Myocyte (in vitro differentiated cells): ENCODE measurements at regions not wholly inside any gene's neighbourhood (a gene's known extent, or its start where the extent isn't known, plus 50 kb on each side); places are given as distances from the start of the nearest gene placed in this dataset.
"Not testable (repeated sequence)": the region's sequence is repeated elsewhere in the genome, so short reads cannot be mapped to it uniquely, and the experiment has no call there.

ENCODE experiments used
- DNase-seq: peaks from one replicate; pipeline ENCODE4 v3.0.0-alpha.2; 2012; ENCODE audit warnings: low read depth

DNA sequence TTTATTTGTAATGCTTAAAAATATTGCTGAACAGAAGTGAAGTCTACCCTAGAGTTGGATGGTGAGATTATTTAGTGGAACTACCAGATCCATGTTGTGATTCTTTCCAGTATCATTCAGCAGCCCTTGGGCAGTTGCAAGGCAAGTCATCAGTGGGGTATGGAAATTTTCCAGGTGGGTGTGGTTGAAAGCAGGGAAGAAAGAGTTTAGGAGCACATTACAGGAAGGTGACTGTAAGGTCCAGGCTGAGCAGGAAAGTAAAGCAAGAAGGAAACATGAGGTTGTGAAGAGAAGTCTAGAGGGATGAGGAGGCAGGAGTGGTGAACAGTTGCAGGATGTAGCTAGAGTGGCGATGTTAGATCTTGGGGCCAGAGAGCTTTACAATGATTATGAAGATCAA lies 178.0 kb upstream of the ROPN1B start:
- DNase-seq, result not testable (repeated sequence)

- not testable (repeated sequence) for DNase-seq
These were observed 159.0 kb upstream of the ROPN1B start for GRCh38 chr3:125810010-125810409.

- DNase-seq, result peak; percentile 43
These were observed 146.8 kb upstream of the ROPN1B start for GRCh38 chr3:125822175-125822574.

DNA sequence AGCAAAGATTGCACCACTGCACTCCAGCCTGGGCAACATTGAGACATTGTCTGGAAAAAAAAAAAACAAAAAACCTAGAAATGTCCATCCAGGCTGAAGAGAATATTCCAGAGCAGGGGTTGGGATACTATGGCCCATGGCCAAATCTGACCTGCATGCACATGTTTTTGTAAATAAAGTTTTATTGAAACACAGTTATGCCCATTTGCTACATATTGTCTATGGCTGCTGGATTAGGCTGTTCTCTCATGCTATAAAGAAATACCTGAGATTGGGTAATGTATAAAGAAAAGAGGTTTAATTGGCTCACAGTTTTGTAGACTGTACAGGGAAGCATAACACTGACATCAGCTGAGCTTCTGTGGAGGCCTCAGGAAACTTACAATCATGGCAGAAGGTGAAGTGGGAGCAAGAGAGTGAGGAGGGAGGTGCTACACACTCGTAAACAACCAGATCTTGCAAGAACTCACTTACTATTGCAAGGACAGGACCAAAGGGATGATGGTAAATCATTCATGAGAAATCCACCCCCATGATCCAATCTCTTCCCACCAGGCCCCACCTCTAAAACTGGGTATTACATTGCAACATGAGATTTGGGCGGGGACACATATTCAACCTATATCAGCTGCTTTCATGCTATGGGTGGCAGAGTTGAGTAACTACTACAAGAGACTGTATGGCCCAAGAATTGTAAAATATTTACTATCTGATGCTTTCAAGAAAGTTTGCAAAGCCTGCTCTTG lies 137.8 kb upstream of the ROPN1B start:
- not testable (repeated sequence) for DNase-seq

DNA sequence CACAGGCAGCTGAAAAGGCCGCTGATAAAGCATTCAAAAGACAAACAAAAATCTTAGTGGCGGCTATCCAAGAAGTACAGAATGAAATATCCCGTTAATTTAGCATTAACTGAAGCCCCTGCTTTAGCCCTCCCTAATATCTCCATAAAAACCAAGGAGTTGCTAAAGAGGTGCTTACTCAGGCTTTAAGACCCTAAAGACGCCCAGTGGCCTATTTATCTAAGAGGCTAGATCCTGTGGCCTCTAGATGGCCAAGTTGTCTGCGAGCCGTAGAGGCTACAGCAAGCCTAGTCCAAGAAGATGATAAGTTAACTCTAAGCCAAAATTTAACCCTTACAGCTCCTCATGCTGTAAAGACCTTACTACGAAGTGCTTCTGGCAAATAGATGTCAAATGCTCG lies 133.4 kb upstream of the ROPN1B start:
- DNase-seq, result not testable (repeated sequence)

- DNase-seq, result not testable (repeated sequence)
These were observed 132.9 kb upstream of the ROPN1B start for GRCh38 chr3:125836011-125836551.

DNA sequence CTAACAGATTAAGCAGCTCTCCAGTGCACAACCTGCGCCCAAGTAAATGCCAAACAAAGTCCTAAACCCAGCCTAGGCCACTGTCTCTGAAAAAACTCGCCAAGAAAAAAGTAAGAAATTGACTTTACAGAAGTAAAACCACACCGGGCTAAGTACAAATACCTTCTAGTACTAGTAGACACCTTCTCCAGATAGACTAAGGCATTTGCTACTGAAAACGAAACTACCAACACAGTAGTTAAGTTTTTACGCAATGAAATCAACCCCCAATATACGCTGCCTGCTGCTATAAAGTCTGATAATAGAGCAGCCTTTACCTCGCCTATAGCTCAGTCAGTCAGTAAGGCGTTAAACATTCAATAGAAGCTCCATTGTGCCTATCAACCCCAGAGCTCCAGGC lies 132.2 kb upstream of the ROPN1B start:
- not testable (repeated sequence) for DNase-seq

GRCh38 chr3:125838857-125839256 lies 130.1 kb upstream of the ROPN1B start:
- not testable (repeated sequence) for DNase-seq

GRCh38 chr3:125840465-125840864 lies 128.5 kb upstream of the ROPN1B start:
- not testable (repeated sequence) for DNase-seq

GRCh38 chr3:125847966-125848365 lies 121.0 kb upstream of the ROPN1B start:
- peak; percentile 67 for DNase-seq

DNA sequence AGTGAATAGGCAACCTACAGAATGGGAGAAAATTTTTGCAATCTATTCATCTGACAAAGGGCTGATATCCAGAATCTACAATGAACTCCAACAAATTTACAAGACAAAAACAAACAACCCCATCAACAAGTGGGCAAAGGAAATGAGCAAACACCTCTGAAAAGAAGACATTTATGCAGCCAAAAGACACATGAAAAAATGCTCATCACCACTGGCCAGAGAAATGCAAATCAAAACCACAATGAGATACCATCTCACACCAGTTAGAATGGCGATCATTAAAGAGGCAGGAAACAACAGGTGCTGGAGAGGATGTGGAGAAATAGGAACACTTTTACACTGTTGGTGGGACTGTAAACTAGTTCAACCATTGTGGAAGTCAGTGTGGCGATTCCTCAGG lies 114.0 kb upstream of the ROPN1B start:
- not testable (repeated sequence) for DNase-seq

GRCh38 chr3:125860547-125860946 lies 108.4 kb upstream of the ROPN1B start:
- DNase-seq, result not testable (repeated sequence)

DNA sequence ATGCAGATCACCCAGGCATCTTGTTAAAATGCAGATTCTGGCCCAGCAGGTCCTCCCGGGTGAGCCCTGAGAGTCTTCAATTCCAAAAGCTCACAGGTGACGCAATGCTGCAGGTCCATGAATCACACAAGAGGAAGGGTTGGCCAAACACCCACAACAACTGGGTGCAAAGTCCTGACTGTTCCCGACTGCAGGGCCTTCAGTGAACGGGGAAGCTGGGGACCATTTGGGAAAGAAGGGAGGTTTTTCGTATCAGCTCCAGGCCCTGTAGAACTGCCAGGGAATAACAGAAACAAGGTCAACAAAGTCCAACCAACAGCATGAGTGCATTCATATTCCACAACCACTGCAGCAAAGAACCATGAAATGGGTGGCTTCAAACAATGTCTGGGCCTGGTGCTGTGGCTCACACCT lies 106.1 kb upstream of the ROPN1B start:
- DNase-seq, result not testable (repeated sequence)

DNA sequence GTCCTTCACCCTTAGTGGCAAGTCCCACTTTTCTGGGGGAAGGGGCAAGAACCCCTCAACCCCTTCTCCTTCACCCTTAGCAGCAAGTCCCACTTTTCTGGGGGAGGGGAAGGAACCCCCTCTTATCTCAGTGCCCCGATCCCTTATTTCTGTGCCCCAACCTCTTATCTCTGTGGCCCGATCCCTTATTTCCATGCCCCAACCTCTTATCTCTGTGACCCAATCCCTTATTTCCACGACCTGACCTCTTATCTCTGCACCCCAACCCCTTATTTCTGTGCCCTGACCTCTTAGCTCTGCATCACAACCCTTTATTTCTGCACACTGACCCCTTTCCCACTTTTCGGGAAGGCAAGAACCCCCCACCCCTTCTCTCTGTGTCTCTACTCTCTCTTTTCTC lies 104.4 kb upstream of the ROPN1B start:
- not testable (repeated sequence) for DNase-seq

- DNase-seq, result peak; percentile 75
These were observed 83.0 kb upstream of the ROPN1B start for GRCh38 chr3:125886006-125886405.

DNA sequence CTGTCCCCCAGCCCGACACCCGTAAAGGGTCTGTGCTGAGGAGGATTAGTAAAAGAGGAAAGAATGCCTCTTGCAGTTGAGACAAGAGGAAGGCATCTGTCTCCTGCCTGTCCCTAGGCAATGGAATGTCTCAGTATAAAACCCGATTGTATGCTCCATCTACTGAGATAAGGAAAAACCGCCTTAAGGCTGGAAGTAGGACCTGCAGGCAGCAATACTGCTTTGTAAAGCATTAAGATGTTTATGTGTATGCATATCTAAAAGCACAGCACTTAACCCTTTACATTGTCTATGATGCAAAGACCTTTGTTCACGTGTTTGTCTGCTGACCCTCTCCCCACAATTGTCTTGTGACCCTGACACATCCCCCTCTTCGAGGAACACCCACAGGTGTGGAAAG lies 69.8 kb upstream of the ROPN1B start:
- not testable (repeated sequence) for DNase-seq

DNA sequence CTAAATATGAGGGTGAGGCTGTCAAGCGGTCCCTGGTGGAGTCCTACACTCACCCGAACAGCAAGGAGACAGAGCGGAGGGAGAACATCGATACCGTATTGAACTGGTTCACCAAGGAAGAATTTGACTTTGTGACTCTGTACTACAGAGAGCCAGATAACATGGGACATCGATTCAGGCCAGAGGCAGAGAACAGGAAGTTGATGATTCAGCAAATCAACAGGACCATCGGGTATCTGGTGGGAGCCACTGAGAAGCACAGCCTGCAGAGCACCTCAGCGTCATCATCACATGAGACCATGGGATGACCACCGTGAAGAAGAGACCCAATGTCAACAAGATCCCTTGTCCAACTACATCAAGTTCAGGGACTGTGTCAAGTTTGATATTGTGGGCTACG lies 67.5 kb upstream of the ROPN1B start:
- not testable (repeated sequence) for DNase-seq

GRCh38 chr3:125903780-125904455 lies 65.1 kb upstream of the ROPN1B start:
- DNase-seq, result not testable (repeated sequence)

DNA sequence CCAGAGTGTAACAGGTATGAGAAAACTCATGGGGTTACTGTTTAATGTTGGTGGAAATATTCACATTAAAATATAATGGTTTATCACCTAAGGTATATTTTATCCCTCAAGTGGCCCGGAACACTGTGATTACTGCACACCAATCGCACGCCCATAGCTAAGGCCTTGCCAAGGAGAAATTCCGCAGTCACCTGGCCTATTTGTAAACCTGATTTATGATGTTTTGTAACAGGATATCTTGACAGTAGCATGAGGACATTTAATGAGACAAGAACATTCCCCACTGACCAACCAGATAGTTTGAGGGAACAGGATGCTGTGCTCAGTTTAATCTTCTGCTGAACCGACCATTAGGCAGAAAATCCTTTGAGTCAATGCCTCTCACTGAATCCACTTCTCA lies 61.7 kb upstream of the ROPN1B start:
- DNase-seq, result not testable (repeated sequence)

- not testable (repeated sequence) for DNase-seq
These were observed 58.1 kb upstream of the ROPN1B start for GRCh38 chr3:125910851-125911250.

DNA sequence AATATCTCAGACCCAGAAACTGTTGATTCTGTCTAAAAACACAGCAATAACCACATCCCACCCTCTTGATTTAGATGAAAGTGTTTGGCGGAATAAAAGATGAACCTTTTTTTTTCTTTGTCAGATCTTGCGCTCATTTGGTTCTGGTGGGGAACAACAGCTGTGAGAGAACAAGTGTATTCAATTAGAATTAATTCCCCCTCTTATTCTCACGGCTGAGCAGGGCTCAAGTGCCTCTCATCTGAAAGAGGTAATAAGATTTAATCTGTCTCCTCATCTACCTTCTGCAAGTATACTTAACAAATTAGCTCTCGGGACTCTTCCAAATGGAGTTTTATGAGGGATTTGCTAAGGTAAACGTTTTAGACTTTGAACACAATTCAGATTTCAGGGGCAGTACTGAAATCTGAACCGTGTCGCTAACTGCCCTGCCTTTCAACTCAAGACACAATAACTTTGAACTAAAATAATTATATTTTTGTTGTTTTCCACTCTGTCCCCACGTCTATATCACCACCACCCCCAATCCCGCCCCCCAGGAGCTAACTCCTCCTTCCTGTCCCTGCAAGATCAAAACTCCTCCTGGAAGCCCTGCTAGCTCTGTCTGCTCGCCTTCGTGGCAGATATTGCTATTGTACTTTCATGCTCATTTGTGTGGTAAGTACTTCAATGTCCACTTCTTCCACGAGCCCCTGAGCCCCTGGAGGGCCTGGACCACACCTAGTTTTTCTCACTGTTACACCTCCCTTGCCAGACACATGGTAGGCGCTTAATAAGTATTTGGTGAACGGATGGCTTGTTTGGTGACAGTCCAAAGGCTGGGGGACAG lies 54.2 kb upstream of the ROPN1B start:
- not testable (repeated sequence) for DNase-seq

GRCh38 chr3:125915437-125915787 lies 53.6 kb upstream of the ROPN1B start:
- DNase-seq, result not testable (repeated sequence)
